ENCODE measurements at regions not wholly inside any gene's neighbourhood (a gene's known extent, or its start where the extent isn't known, plus 50 kb on each side); places are given as distances from the start of the nearest gene placed in this dataset.

- TF ChIP-seq CTCF (IDR thresholded peaks at IDR 0.05; ENCODE audit: low read depth, low read length) = no peak
- no peak for DNase-seq (ENCODE audit: extremely low read depth, low read depth)
Measured at GRCh38 chr18:77959248-77959647, 709.6 kb downstream of the GALR1 start.

- TF ChIP-seq CTCF (IDR thresholded peaks at IDR 0.05; ENCODE audit: low read depth, low read length) = no peak
- no peak for DNase-seq (ENCODE audit: extremely low read depth, low read depth)
Measured at GRCh38 chr18:77960791-77961410, 711.3 kb downstream of the GALR1 start.

- no peak for DNase-seq (ENCODE audit: extremely low read depth, low read depth)
- no peak for TF ChIP-seq CTCF (IDR thresholded peaks at IDR 0.05; ENCODE audit: low read depth, low read length)
Measured at GRCh38 chr18:77967071-77967470, 717.4 kb downstream of the GALR1 start.

- TF ChIP-seq CTCF (IDR thresholded peaks at IDR 0.05; ENCODE audit: low read depth, low read length) = no peak
- no peak for DNase-seq (ENCODE audit: extremely low read depth, low read depth)
Measured at GRCh38 chr18:77967791-77968190, 718.1 kb downstream of the GALR1 start.

GRCh38 chr18:77969972-77970371 is 720.3 kb downstream of the GALR1 start:
- TF ChIP-seq CTCF (IDR thresholded peaks at IDR 0.05; ENCODE audit: low read depth, low read length) = no peak
- DNase-seq (ENCODE audit: extremely low read depth, low read depth) = no peak

- DNase-seq (ENCODE audit: extremely low read depth, low read depth) = no peak
- no peak for TF ChIP-seq CTCF (IDR thresholded peaks at IDR 0.05; ENCODE audit: low read depth, low read length)
Measured at GRCh38 chr18:77970814-77971213, 721.2 kb downstream of the GALR1 start.

- no peak for DNase-seq (ENCODE audit: extremely low read depth, low read depth)
Measured at GRCh38 chr18:77973745-77974144, 724.1 kb downstream of the GALR1 start.

More at GRCh38 chr18:77973745-77974144, 724.1 kb downstream of the GALR1 start:
- TF ChIP-seq CTCF (IDR thresholded peaks at IDR 0.05; ENCODE audit: low read depth, low read length) = no peak

Data from AG09319 (cell line).